Neural progenitor cell (in vitro differentiated cells): ENCODE measurements at regions not wholly inside any gene's neighbourhood (a gene's known extent, or its start where the extent isn't known, plus 50 kb on each side); places are given as distances from the start of the nearest gene placed in this dataset.

ENCODE experiments used
- CTCF ChIP-seq: fragments of 200-600 bp; sonication (generic); IDR thresholded peaks from 2 replicates; pipeline ENCODE4 v1.5.1; 2017; ENCODE audit warnings: antibody characterized with exemption, mild to moderate bottlenecking
- EZH2phosphoT487 ChIP-seq: fragments of 200-600 bp; sonication (generic); IDR thresholded peaks from 2 replicates; pipeline ENCODE4 v1.6.1; 2017; ENCODE audit warnings: antibody characterized with exemption

GRCh38 chr13:57450356-57450755, 181.2 kb upstream of the PCDH17 start:
- TF ChIP-seq CTCF = no peak
- no peak for TF ChIP-seq EZH2phosphoT487
